BJ (cell line): ENCODE measurements at regions not wholly inside any gene's neighbourhood (a gene's known extent, or its start where the extent isn't known, plus 50 kb on each side); places are given as distances from the start of the nearest gene placed in this dataset.

Experiments used
- CTCF ChIA-PET: fragments of 350-600 bp; formaldehyde crosslinking; extraction: SDS; loops from one replicate; lab custom pipeline; 2021; ENCODE audit warnings: antibody characterized with exemption, inconsistent platforms; lab: Yijun Ruan, JAX
- POLR2A ChIA-PET: fragments of 300-600 bp; sonication (Branson Sonifier 250); formaldehyde crosslinking; extraction: SDS; loops from one replicate; lab custom pipeline; 2021; ENCODE audit warnings: antibody characterized with exemption; lab: Charles Lee
- DNase-seq: peaks from one replicate; pipeline ENCODE4 v3.0.0-alpha.2; 2011; ENCODE audit warnings: low read depth
- H3K27me3 ChIP-seq: 2 replicates; pipeline ENCODE4 v1.6.0; 2011; ENCODE audit warnings: low read length; ENCODE audit not compliant: control insufficient read depth, insufficient read depth
- H3K36me3 ChIP-seq: 2 replicates; pipeline ENCODE4 v1.5.1; 2011; ENCODE audit warnings: low read length; ENCODE audit not compliant: control insufficient read depth, insufficient read depth
- H3K4me3 ChIP-seq: 2 replicates; pipeline ENCODE4 v1.5.1; 2011; ENCODE audit warnings: low read depth, mild to moderate bottlenecking, control low read depth, low read length
- CTCF ChIP-seq: IDR thresholded peaks from 2 replicates; pipeline ENCODE4 v1.5.1; 2011; ENCODE audit warnings: low read depth, mild to moderate bottlenecking, control low read depth, inconsistent platforms, low read length, moderate library complexity; ENCODE audit not compliant: insufficient read depth

GRCh38 chr4:29549342-29549741 lies 1170.8 kb upstream of the PCDH7 start:
- ChIA-PET POLR2A (no interaction called here), CTCF (no interaction called here)
- Histone ChIP-seq H3K36me3 (no peaks in the 10 kb centered on the region), H3K4me3 (no peak overlapping the region), H3K27me3 (no peaks in the 10 kb centered on the region)
- no peak for TF ChIP-seq CTCF
- DNase-seq = peak; percentile 5

- H3K4me3 ChIP-seq = no peak overlapping the region
- H3K27me3 ChIP-seq = no peaks in the 10 kb centered on the region
- ChIA-PET POLR2A (no interaction called here), CTCF (no interaction called here)
- no peak for DNase-seq
- H3K36me3 ChIP-seq = no peaks in the 10 kb centered on the region
- TF ChIP-seq CTCF = no peak
Observed at GRCh38 chr4:29551821-29552220, 1168.3 kb upstream of the PCDH7 start.

GRCh38 chr4:29553846-29554245 lies 1166.3 kb upstream of the PCDH7 start:
- H3K36me3 ChIP-seq = no peaks in the 10 kb centered on the region
- H3K4me3 ChIP-seq = no peak overlapping the region
- H3K27me3 ChIP-seq = no peaks in the 10 kb centered on the region
- ChIA-PET POLR2A (no interaction called here), CTCF (no interaction called here)
- no peak for TF ChIP-seq CTCF
- DNase-seq = no peak

GRCh38 chr4:29558789-29559188 lies 1161.4 kb upstream of the PCDH7 start:
- H3K36me3 ChIP-seq = no peaks in the 10 kb centered on the region
- CTCF ChIA-PET = no interaction called here
- H3K4me3 ChIP-seq = no peak overlapping the region
- POLR2A ChIA-PET = no interaction called here
- no peak for TF ChIP-seq CTCF
- no peaks in the 10 kb centered on the region for H3K27me3 ChIP-seq
- no peak for DNase-seq

- Histone ChIP-seq H3K4me3 (no peak overlapping the region), H3K27me3 (no peaks in the 10 kb centered on the region), H3K36me3 (no peaks in the 10 kb centered on the region)
- CTCF ChIA-PET = no interaction called here
- POLR2A ChIA-PET = no interaction called here
- no peak for TF ChIP-seq CTCF
- no peak for DNase-seq
Observed at GRCh38 chr4:29559286-29559685, 1160.9 kb upstream of the PCDH7 start.
